ENCODE measurements at regions not wholly inside any gene's neighbourhood (a gene's known extent, or its start where the extent isn't known, plus 50 kb on each side); places are given as distances from the start of the nearest gene placed in this dataset.

DNA sequence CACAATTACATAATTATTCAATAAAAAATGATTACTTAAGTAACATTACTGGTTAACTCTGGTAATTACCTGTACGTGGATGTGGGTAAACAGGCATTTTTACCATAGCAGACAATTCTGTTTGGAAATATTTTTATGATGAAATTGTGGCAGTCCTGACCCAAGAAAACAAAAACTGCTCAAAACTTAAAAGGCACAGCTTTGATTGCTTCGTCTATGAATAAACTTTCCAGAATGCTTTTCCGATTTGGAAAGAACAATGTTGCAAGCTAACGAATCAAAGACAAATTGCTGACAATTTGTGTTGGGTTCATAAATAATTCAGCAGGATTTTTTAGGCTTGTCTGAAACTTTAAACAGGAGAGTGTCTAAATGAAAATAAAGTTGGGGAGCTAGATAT is 150.6 kb upstream of the GYPA start:
- TF ChIP-seq, protein P1, sequence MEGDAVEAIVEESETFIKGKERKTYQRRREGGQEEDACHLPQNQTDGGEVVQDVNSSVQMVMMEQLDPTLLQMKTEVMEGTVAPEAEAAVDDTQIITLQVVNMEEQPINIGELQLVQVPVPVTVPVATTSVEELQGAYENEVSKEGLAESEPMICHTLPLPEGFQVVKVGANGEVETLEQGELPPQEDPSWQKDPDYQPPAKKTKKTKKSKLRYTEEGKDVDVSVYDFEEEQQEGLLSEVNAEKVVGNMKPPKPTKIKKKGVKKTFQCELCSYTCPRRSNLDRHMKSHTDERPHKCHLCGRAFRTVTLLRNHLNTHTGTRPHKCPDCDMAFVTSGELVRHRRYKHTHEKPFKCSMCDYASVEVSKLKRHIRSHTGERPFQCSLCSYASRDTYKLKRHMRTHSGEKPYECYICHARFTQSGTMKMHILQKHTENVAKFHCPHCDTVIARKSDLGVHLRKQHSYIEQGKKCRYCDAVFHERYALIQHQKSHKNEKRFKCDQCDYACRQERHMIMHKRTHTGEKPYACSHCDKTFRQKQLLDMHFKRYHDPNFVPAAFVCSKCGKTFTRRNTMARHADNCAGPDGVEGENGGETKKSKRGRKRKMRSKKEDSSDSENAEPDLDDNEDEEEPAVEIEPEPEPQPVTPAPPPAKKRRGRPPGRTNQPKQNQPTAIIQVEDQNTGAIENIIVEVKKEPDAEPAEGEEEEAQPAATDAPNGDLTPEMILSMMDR (conservative IDR thresholded peaks at IDR 0.05; ENCODE audit: low read depth, low read length), result no peak
- no peak for TF ChIP-seq EZH2 (IDR thresholded peaks at IDR 0.05; ENCODE audit: borderline replicate concordance, low read depth, low read length, poor library complexity, severe bottlenecking)
